NCI-H2081 (cell line): ENCODE measurements at regions not wholly inside any gene's neighbourhood (a gene's known extent, or its start where the extent isn't known, plus 50 kb on each side); places are given as distances from the start of the nearest gene placed in this dataset.
"Not testable (repeated sequence)": the region's sequence is repeated elsewhere in the genome, so short reads cannot be mapped to it uniquely, and the experiment has no call there.

Experiments
- DNase-seq, 2 experiments: peaks; one replicate each; lab custom pipeline; 2025; lab: John Stamatoyannopoulos, UW

- DNase-seq = no peak
Observed at GRCh38 chr22:22977479-22978200, 90.0 kb downstream of the IGLL5 start.

- DNase-seq = no peak
Observed at GRCh38 chr22:22978637-22979036, 91.0 kb downstream of the IGLL5 start.

- DNase-seq = no peak
Observed at GRCh38 chr22:22979121-22979724, 91.1 kb upstream of the GNAZ start.

GRCh38 chr22:22979954-22980353 lies 90.4 kb upstream of the GNAZ start:
- no peak for DNase-seq

- DNase-seq = no peak
Observed at GRCh38 chr22:22981670-22982571, 88.4 kb upstream of the GNAZ start.

GRCh38 chr22:22982616-22983015 lies 87.7 kb upstream of the GNAZ start:
- no peak for DNase-seq

- no peak for DNase-seq
Observed at GRCh38 chr22:22983123-22983522, 87.2 kb upstream of the GNAZ start.

- no peak for DNase-seq
Observed at GRCh38 chr22:22983816-22984215, 86.5 kb upstream of the GNAZ start.

GRCh38 chr22:22984967-22985366 lies 85.4 kb upstream of the GNAZ start:
- no peak for DNase-seq

- DNase-seq = no peak
Observed at GRCh38 chr22:22986008-22986407, 84.3 kb upstream of the GNAZ start.

- DNase-seq = no peak
Observed at GRCh38 chr22:22986640-22987039, 83.7 kb upstream of the GNAZ start.

GRCh38 chr22:22988150-22988549 lies 82.2 kb upstream of the GNAZ start:
- no peak for DNase-seq

- DNase-seq = no peak
Observed at GRCh38 chr22:22988785-22989184, 81.5 kb upstream of the GNAZ start.

- DNase-seq = no peak
Observed at GRCh38 chr22:22989856-22990255, 80.5 kb upstream of the GNAZ start.

GRCh38 chr22:22990711-22991505 lies 79.4 kb upstream of the GNAZ start:
- DNase-seq = not testable (repeated sequence)

- no peak for DNase-seq
Observed at GRCh38 chr22:22992474-22992873, 77.8 kb upstream of the GNAZ start.

- no peak for DNase-seq
Observed at GRCh38 chr22:22993184-22993583, 77.1 kb upstream of the GNAZ start.

GRCh38 chr22:22995166-22995565 lies 75.2 kb upstream of the GNAZ start:
- DNase-seq = peak in 1 of 2 experiments; percentile 4

GRCh38 chr22:22996511-22997261 lies 73.6 kb upstream of the GNAZ start:
- no peak for DNase-seq

- no peak for DNase-seq
Observed at GRCh38 chr22:22997262-22997898, 72.9 kb upstream of the GNAZ start.

- no peak for DNase-seq
Observed at GRCh38 chr22:22997988-22998387, 72.3 kb upstream of the GNAZ start.
